Fibroblast of lung (primary cell): ENCODE measurements at regions not wholly inside any gene's neighbourhood (a gene's known extent, or its start where the extent isn't known, plus 50 kb on each side); places are given as distances from the start of the nearest gene placed in this dataset.

ENCODE experiments used
- DNase-seq, 2 donors: peaks; one replicate each; pipeline versions ENCODE4 v3.0.0 to v3.0.0-alpha.2; 2010; ENCODE audit warnings: low read depth in 2 of 2
- H2AFZ ChIP-seq: 2 replicates; pipeline ENCODE4 v1.5.1; 2012; ENCODE audit warnings: low read length, control low read depth, inconsistent platforms
- H3K27ac ChIP-seq: 2 replicates; pipeline ENCODE4 v1.5.1; 2011; ENCODE audit warnings: low read length, control low read depth; ENCODE audit not compliant: insufficient read depth
- H3K27me3 ChIP-seq: 2 replicates; pipeline ENCODE4 v1.5.1; 2011; ENCODE audit warnings: mild to moderate bottlenecking, low read length; ENCODE audit not compliant: control insufficient read depth, insufficient read depth
- H3K36me3 ChIP-seq: 2 replicates; pipeline ENCODE4 v1.5.1; 2011; ENCODE audit warnings: low read length; ENCODE audit not compliant: control insufficient read depth, insufficient read depth
- H3K4me1 ChIP-seq: 2 replicates; pipeline ENCODE4 v1.5.1; 2011; ENCODE audit warnings: low read length; ENCODE audit not compliant: control insufficient read depth, insufficient read depth; ENCODE audit errors: extremely low read depth
- H3K4me2 ChIP-seq: 2 replicates; pipeline ENCODE4 v1.5.1; 2011; ENCODE audit warnings: low read length, control low read depth; ENCODE audit not compliant: insufficient read depth; ENCODE audit errors: extremely low read depth
- H3K4me3 ChIP-seq, 4 experiments: fragments of 200-600 bp in 1 of 4; sonication (generic) in 1 of 4; replicated peaks in 1 of 4; 2 replicates each; pipeline ENCODE4 v1.5.1; 2011 to 2016; ENCODE audit warnings: low read length in 4 of 4, low read depth in 3 of 4, mild to moderate bottlenecking in 3 of 4, control low read depth in 2 of 4, inconsistent platforms in 1 of 4, mixed read lengths in 1 of 4; ENCODE audit not compliant: insufficient read depth in 1 of 4; ENCODE audit errors: control extremely low read depth in 1 of 4
- H3K79me2 ChIP-seq: 2 replicates; pipeline ENCODE4 v1.5.1; 2012; ENCODE audit warnings: mild to moderate bottlenecking, low read length, inconsistent platforms; ENCODE audit not compliant: control insufficient read depth, insufficient read depth
- H3K9ac ChIP-seq: 2 replicates; pipeline ENCODE4 v1.5.1; 2011; ENCODE audit warnings: mild to moderate bottlenecking, low read length, control low read depth; ENCODE audit not compliant: insufficient read depth
- H3K9me3 ChIP-seq: 2 replicates; pipeline ENCODE4 v1.5.1; 2012; ENCODE audit warnings: low read depth, low read length; ENCODE audit not compliant: control insufficient read depth, insufficient read depth
- H4K20me1 ChIP-seq: 2 replicates; pipeline ENCODE4 v1.5.1; 2011; ENCODE audit warnings: low read length; ENCODE audit not compliant: control insufficient read depth, insufficient read depth; ENCODE audit errors: extremely low read depth
- CTCF ChIP-seq, 2 donors: IDR thresholded peaks in 1 of 2; conservative IDR thresholded peaks in 1 of 2; 1 replicate in 1 of 2; 2 replicates in 1 of 2; pipeline ENCODE4 v1.5.1; 2011 to 2012; ENCODE audit warnings: low read length in 2 of 2, control low read depth in 1 of 2, inconsistent platforms in 1 of 2, low read depth in 1 of 2, mild to moderate bottlenecking in 1 of 2
- EZH2 ChIP-seq: IDR thresholded peaks from 2 replicates; pipeline ENCODE4 v1.5.1; 2012; ENCODE audit warnings: low read length, control low read depth, mild to moderate bottlenecking; ENCODE audit errors: missing control alignments

- Histone ChIP-seq H4K20me1 (no peaks in the 10 kb centered on the region), H3K27me3 (no peaks in the 10 kb centered on the region), H3K4me2 (no peak overlapping the region), H3K9ac (no peak overlapping the region), H3K4me3 (no peak overlapping the region), H3K79me2 (no peaks in the 10 kb centered on the region), H3K27ac (no peak overlapping the region), H3K4me1 (no peaks in the 10 kb centered on the region), H3K9me3 (no peaks in the 10 kb centered on the region), H2AFZ (no peak overlapping the region), H3K36me3 (no peaks in the 10 kb centered on the region)
- DNase-seq = peak in 1 of 2 donors; percentile 79
- TF ChIP-seq CTCF (conservative IDR thresholded peaks at IDR 0.05 in 1 of 2, IDR thresholded peaks at IDR 0.05 in 1 of 2; ENCODE audit: low read depth in 1 of 2, low read length in 2 of 2) (no peak), EZH2 (no peak)
Measured at GRCh38 chr1:199173356-199173755, 534.5 kb downstream of the PTPRC start.

- Histone ChIP-seq H3K27me3 (no peaks in the 10 kb centered on the region), H3K4me1 (no peaks in the 10 kb centered on the region), H3K4me3 (no peak overlapping the region), H2AFZ (no peak overlapping the region), H3K27ac (no peak overlapping the region), H3K36me3 (no peaks in the 10 kb centered on the region), H3K9me3 (no peaks in the 10 kb centered on the region), H3K4me2 (no peak overlapping the region), H4K20me1 (no peaks in the 10 kb centered on the region), H3K79me2 (no peaks in the 10 kb centered on the region), H3K9ac (no peak overlapping the region)
- TF ChIP-seq EZH2 = no peak
- no peak for TF ChIP-seq CTCF (conservative IDR thresholded peaks at IDR 0.05 in 1 of 2, IDR thresholded peaks at IDR 0.05 in 1 of 2; ENCODE audit: low read depth in 1 of 2, low read length in 2 of 2)
- no peak for DNase-seq
Measured at GRCh38 chr1:199174336-199174735, 535.5 kb downstream of the PTPRC start.

GRCh38 chr1:199176713-199177112, 537.9 kb downstream of the PTPRC start:
- H3K27ac ChIP-seq = no peak overlapping the region
- no peak for DNase-seq
- H3K9ac ChIP-seq = no peak overlapping the region
- no peak overlapping the region for H3K4me2 ChIP-seq
- H3K27me3 ChIP-seq = no peaks in the 10 kb centered on the region
- no peaks in the 10 kb centered on the region for H4K20me1 ChIP-seq
- no peaks in the 10 kb centered on the region for H3K4me1 ChIP-seq
- no peaks in the 10 kb centered on the region for H3K36me3 ChIP-seq
- H3K4me3 ChIP-seq = no peak overlapping the region
- peak overlapping the region; percentile 37 for H2AFZ ChIP-seq
- no peaks in the 10 kb centered on the region for H3K9me3 ChIP-seq
- TF ChIP-seq CTCF (conservative IDR thresholded peaks at IDR 0.05 in 1 of 2, IDR thresholded peaks at IDR 0.05 in 1 of 2; ENCODE audit: low read depth in 1 of 2, low read length in 2 of 2) (no peak), EZH2 (no peak)
- H3K79me2 ChIP-seq = no peaks in the 10 kb centered on the region
